ENCODE measurements at regions not wholly inside any gene's neighbourhood (a gene's known extent, or its start where the extent isn't known, plus 50 kb on each side); places are given as distances from the start of the nearest gene placed in this dataset.

GRCh38 chr6:132868057-132868456, 53.7 kb downstream of the RPS12 start:
- FAIRE-seq: no peak
- TF ChIP-seq POLR2A (IDR thresholded peaks at IDR 0.05; ENCODE audit: low read depth, low read length): no peak

DNA sequence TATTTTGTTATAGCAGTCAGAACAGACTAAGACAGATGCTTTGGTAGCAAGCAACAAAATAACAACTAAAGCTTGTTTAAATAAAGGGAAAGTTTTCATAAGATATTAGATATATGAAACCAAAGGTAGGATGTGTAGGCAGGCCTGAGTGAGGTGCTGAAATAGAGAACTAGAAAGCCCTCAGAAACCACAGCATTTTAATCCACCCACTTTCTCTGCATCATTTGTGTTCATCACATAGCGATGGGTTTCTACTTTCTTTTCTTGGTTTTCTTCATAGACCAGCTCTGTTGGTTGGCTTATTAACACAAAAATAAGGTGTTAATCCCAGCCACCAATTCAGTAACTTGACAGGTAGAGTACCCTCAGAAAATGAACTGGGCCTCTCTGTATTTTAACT, 58.6 kb downstream of the RPS12 start:
- FAIRE-seq: no peak
- TF ChIP-seq POLR2A (IDR thresholded peaks at IDR 0.05; ENCODE audit: low read depth, low read length): no peak
- DNase-seq (ENCODE audit: insufficient read length, low spot score): no peak

More at GRCh38 chr6:132868057-132868456, 53.7 kb downstream of the RPS12 start:
- no peak for DNase-seq (ENCODE audit: insufficient read length, low spot score)

DNA sequence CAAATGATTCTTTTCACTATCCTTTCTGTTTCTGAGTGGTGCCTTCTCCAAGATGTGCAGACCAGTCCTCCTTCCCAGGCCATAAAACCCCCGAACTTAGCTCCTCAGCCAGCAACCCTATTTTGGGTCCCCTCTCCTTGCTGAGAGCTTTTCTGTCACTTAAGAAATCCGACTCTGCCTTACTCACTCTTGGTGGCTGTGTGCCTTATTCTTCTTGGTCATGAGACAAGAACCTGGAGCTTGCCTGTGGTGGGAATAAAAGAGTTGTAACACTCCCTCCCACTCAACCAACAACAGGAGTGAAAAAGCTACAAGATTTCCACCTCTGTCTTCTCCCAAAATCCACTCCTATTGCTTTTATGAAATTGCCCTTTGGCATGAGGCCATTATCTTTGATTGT, 62.6 kb downstream of the RPS12 start:
- no peak for FAIRE-seq
- no peak for TF ChIP-seq POLR2A (IDR thresholded peaks at IDR 0.05; ENCODE audit: low read depth, low read length)
- DNase-seq (ENCODE audit: insufficient read length, low spot score): no peak

GRCh38 chr6:132887204-132887603, 72.8 kb downstream of the RPS12 start:
- no peak for FAIRE-seq
- TF ChIP-seq POLR2A (IDR thresholded peaks at IDR 0.05; ENCODE audit: low read depth, low read length): no peak
- DNase-seq (ENCODE audit: insufficient read length, low spot score): no peak

- FAIRE-seq: no peak
- DNase-seq (ENCODE audit: insufficient read length, low spot score): no peak
- no peak for TF ChIP-seq POLR2A (IDR thresholded peaks at IDR 0.05; ENCODE audit: low read depth, low read length)
These were observed 74.3 kb downstream of the RPS12 start for GRCh38 chr6:132888701-132889100.

DNA sequence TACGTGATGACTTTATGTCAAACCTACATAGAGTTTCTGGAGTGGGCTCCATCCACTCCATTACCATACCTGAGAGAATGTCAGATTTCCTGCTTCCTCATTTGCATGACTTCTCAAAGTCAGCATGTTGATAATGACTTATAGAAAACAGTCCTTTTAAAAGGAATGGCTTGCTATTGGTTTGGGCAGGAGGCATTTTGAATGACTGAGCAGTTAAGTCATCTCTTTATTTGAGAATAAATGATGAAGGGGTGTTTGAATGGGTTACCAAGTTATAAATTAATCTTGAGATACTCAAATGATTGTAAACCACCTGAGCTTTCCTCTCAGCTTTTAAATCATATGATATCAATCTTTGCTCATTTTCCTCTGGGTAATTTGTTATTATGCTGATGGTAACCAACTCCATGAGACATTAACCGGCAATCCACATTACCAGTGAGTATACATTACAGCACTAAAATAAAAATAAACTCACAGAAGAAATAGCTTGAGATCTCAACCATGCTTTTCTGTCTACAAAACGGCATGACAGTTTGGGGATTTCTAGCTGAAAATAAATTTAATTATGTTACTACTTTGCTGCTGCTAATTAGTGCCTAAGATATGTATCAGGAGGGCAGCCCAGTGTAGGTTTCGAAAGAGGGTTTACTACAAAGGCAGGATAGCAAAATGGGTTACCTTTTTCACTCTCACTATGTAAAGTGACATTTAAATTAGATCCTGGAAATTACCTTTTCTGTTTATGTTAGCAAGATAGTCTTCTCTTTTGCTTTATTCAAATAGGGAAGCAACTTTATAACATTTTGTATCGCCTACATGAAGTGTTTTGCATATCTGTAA, 78.8 kb downstream of the RPS12 start:
- no peak for TF ChIP-seq POLR2A (IDR thresholded peaks at IDR 0.05; ENCODE audit: low read depth, low read length)
- DNase-seq (ENCODE audit: insufficient read length, low spot score): no peak
- FAIRE-seq: no peak

DNA sequence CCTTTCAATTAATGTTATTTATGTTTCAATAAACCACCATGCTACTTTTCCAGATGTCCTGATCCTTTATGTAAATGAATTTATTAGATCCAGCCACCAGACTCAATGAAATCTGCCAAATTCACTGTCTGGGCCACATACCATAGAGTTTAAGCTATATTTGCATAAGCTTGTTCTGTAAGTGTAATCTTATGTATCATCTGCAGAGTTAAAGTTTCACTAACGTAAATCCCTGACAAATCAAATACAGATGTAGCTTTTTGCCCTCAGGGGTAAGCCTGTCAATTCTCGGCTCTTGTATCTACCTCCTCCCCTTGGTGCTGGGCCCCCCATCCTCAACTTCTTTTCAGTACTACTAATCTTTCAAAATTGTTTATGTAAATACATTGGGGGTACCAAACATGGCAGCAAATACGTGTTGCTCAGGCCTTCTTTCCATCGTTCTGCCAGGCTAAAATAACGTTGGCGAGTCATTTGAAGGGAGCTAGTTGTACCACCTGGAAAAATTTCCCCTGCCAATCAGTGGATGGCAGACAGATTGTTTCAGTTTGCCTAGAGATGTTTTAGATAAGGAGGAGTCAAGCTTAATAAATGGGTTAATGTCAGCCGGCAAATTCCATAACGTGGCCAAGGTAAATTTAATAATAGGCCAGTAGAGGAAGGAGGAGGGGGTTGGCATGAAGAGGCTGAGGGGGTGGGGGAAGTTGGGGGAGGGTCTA, 79.6 kb downstream of the RPS12 start:
- TF ChIP-seq POLR2A (IDR thresholded peaks at IDR 0.05; ENCODE audit: low read depth, low read length): no peak
- no peak for FAIRE-seq
- no peak for DNase-seq (ENCODE audit: insufficient read length, low spot score)

DNA sequence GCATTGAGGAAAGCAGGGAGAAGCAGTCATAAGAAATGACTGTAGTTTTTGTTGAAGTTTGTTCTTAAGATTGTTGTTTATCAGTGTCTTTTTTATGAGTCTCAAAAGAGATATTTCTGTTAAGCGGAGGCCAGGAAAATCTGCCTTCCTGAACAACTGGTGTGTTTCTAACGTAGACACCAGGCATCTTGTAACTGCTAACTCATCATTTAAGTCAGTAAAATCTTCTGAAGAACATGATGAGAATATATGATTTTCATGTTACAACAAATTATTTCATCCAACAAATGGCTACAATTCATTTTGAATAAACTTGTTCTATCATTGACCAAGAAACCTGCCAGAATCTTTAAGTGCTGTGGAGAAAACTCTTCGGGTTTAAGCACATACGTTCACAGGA, 84.0 kb downstream of the RPS12 start:
- DNase-seq (ENCODE audit: insufficient read length, low spot score) (no peak), FAIRE-seq (no peak)
- no peak for TF ChIP-seq POLR2A (IDR thresholded peaks at IDR 0.05; ENCODE audit: low read depth, low read length)

GRCh38 chr6:132900849-132901248, 86.5 kb downstream of the RPS12 start:
- no peak for FAIRE-seq
- no peak for TF ChIP-seq POLR2A (IDR thresholded peaks at IDR 0.05; ENCODE audit: low read depth, low read length)

DNA sequence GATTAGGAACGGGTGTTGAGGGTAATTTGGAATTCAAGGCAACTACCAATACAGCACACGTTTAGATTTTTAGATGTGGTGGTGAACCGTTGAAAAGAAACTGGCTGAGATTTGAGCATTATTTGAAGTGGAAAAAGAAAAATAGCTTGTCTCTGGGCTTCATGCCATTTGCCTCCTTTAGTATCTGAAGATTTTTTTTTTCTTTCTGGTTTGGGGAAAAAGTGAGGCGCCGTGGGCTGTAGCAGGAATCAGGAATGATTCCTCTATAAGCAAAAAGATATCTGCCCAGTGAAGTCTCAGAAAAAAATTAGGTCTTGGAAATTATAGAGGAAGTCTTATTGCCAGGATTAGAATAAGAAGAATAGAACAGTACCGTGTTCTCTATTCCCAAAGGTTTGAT, 88.5 kb downstream of the RPS12 start:
- no peak for DNase-seq (ENCODE audit: insufficient read length, low spot score)
- TF ChIP-seq POLR2A (IDR thresholded peaks at IDR 0.05; ENCODE audit: low read depth, low read length): no peak
- no peak for FAIRE-seq

More at GRCh38 chr6:132900849-132901248, 86.5 kb downstream of the RPS12 start:
- no peak for DNase-seq (ENCODE audit: insufficient read length, low spot score)

DNA sequence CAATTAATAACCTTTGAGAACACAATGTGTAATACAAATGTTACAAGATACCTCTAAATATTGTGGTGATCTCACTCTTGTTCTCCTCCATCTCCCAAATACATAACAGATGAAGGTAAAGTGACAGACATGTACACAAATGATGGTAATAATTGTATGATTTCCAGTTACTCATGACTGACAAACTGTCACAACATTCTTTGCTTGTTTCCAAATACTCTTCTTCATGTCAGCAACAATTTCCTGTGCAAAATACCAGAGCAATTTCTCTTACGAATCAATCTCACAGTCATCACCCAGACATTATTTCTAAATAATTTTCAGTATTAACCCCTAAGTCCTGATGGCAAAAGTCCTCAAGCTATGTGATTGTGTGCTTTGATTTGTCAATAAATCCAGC, 92.9 kb downstream of the RPS12 start:
- DNase-seq (ENCODE audit: insufficient read length, low spot score) (no peak), FAIRE-seq (no peak)
- no peak for TF ChIP-seq POLR2A (IDR thresholded peaks at IDR 0.05; ENCODE audit: low read depth, low read length)

GRCh38 chr6:132907914-132908313, 93.5 kb downstream of the RPS12 start:
- TF ChIP-seq POLR2A (IDR thresholded peaks at IDR 0.05; ENCODE audit: low read depth, low read length): no peak
- FAIRE-seq: no peak
- no peak for DNase-seq (ENCODE audit: insufficient read length, low spot score)

GRCh38 chr6:132909742-132910141, 95.4 kb downstream of the RPS12 start:
- FAIRE-seq (no peak), DNase-seq (ENCODE audit: insufficient read length, low spot score) (no peak)
- no peak for TF ChIP-seq POLR2A (IDR thresholded peaks at IDR 0.05; ENCODE audit: low read depth, low read length)

DNA sequence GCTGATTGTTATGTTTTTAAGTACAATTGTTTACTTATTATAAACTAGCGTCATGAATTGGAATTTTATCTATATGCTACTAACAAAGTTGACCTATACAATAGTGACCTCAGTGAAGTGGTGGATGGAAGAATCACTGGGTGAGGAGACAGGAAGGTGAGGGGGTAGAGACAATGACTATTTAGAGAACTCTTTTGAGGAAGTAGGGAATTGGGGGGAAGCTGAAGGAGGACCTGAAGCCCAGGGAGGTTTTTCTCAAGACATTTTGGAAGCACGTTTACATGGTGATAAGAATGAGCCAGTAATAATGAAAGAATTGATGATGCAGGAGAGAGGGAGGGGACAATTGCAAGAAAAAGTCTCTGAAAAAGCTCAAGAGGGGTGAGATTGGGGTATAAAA, 96.4 kb downstream of the RPS12 start:
- DNase-seq (ENCODE audit: insufficient read length, low spot score) (no peak), FAIRE-seq (no peak)
- no peak for TF ChIP-seq POLR2A (IDR thresholded peaks at IDR 0.05; ENCODE audit: low read depth, low read length)

All from H54 (cell line).